ENCODE measurements at regions not wholly inside any gene's neighbourhood (a gene's known extent, or its start where the extent isn't known, plus 50 kb on each side); places are given as distances from the start of the nearest gene placed in this dataset.

GRCh38 chr14:53472306-53472705 is 319.2 kb upstream of the DDHD1 start:
- H3K36me3 ChIP-seq (ENCODE audit: control insufficient read depth, insufficient read depth, low read length) = no peaks in the 10 kb centered on the region
- no peaks in the 10 kb centered on the region for H3K27me3 ChIP-seq (replicated peaks; ENCODE audit: control insufficient read depth, insufficient read depth, low read length, poor library complexity, severe bottlenecking)
- no peak overlapping the region for H3K27ac ChIP-seq (ENCODE audit: insufficient read depth, low read length, poor library complexity, severe bottlenecking)
- no peaks in the 10 kb centered on the region for H3K9me3 ChIP-seq (ENCODE audit: control insufficient read depth, low read length)
- no peak for DNase-seq
- H3K4me1 ChIP-seq (ENCODE audit: control insufficient read depth, insufficient read depth, low read length, poor library complexity, severe bottlenecking) = no peaks in the 10 kb centered on the region
- no peak overlapping the region for H3K4me3 ChIP-seq (ENCODE audit: insufficient read depth, low read depth, low read length, poor library complexity, severe bottlenecking)

GRCh38 chr14:53470351-53471043 is 317.4 kb upstream of the DDHD1 start:
- no peaks in the 10 kb centered on the region for H3K36me3 ChIP-seq (ENCODE audit: control insufficient read depth, insufficient read depth, low read length)
- no peak overlapping the region for H3K4me3 ChIP-seq (ENCODE audit: insufficient read depth, low read depth, low read length, poor library complexity, severe bottlenecking)
- H3K27me3 ChIP-seq (replicated peaks; ENCODE audit: control insufficient read depth, insufficient read depth, low read length, poor library complexity, severe bottlenecking) = no peaks in the 10 kb centered on the region
- no peaks in the 10 kb centered on the region for H3K9me3 ChIP-seq (ENCODE audit: control insufficient read depth, low read length)
- DNase-seq = no peak
- no peaks in the 10 kb centered on the region for H3K4me1 ChIP-seq (ENCODE audit: control insufficient read depth, insufficient read depth, low read length, poor library complexity, severe bottlenecking)
- H3K27ac ChIP-seq (ENCODE audit: insufficient read depth, low read length, poor library complexity, severe bottlenecking) = no peak overlapping the region

GRCh38 chr14:53468876-53469275 is 315.8 kb upstream of the DDHD1 start:
- H3K4me3 ChIP-seq (ENCODE audit: insufficient read depth, low read depth, low read length, poor library complexity, severe bottlenecking) = no peak overlapping the region
- H3K9me3 ChIP-seq (ENCODE audit: control insufficient read depth, low read length) = no peaks in the 10 kb centered on the region
- H3K27me3 ChIP-seq (replicated peaks; ENCODE audit: control insufficient read depth, insufficient read depth, low read length, poor library complexity, severe bottlenecking) = no peaks in the 10 kb centered on the region
- H3K27ac ChIP-seq (ENCODE audit: insufficient read depth, low read length, poor library complexity, severe bottlenecking) = no peak overlapping the region
- no peaks in the 10 kb centered on the region for H3K36me3 ChIP-seq (ENCODE audit: control insufficient read depth, insufficient read depth, low read length)
- DNase-seq = no peak
- H3K4me1 ChIP-seq (ENCODE audit: control insufficient read depth, insufficient read depth, low read length, poor library complexity, severe bottlenecking) = no peaks in the 10 kb centered on the region

GRCh38 chr14:53464376-53464775 is 311.3 kb upstream of the DDHD1 start:
- no peaks in the 10 kb centered on the region for H3K9me3 ChIP-seq (ENCODE audit: control insufficient read depth, low read length)
- H3K4me1 ChIP-seq (ENCODE audit: control insufficient read depth, insufficient read depth, low read length, poor library complexity, severe bottlenecking) = no peaks in the 10 kb centered on the region
- no peaks in the 10 kb centered on the region for H3K36me3 ChIP-seq (ENCODE audit: control insufficient read depth, insufficient read depth, low read length)
- H3K27ac ChIP-seq (ENCODE audit: insufficient read depth, low read length, poor library complexity, severe bottlenecking) = no peak overlapping the region
- no peak overlapping the region for H3K4me3 ChIP-seq (ENCODE audit: insufficient read depth, low read depth, low read length, poor library complexity, severe bottlenecking)
- no peaks in the 10 kb centered on the region for H3K27me3 ChIP-seq (replicated peaks; ENCODE audit: control insufficient read depth, insufficient read depth, low read length, poor library complexity, severe bottlenecking)
- no peak for DNase-seq

DNA sequence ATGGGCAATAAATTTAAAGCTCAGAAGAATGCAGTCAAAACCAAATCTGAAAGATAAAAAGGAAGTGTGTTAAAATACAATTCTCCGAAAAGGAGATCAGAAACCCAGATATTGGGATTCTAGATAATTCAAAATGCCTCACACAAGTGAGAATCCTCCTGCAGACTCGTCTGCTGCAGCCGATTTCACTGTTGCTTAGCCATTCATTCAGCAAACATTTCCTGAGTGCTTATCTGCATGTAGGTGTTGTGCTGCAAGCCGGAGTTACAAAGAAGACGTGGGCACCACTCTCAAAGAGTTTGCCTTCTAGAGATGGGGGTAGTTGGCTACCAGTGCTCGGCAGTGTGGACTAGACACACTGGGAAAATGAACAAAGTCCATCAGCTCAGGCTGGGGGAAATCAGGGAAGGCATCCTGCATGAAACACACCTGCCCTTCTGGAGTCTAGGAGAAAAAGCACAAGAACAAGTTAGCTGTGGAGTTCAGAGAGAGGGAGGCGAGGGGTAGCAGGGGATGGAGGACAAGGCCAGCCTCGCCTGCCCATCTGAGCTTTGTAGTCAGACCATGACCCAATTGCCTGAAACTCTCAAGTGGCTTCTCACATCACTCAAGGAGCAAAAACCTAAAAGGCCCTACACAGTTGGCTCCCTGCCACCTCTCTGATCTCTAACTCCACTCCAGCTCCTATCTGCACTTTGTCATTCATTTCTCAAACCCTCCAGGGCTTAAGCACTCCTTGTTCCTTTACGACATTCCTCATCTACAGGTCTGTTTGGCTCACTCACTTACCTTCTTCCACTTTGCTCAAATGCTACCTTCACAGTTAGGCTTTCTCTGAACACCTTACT is 310.0 kb upstream of the DDHD1 start:
- no peaks in the 10 kb centered on the region for H3K36me3 ChIP-seq (ENCODE audit: control insufficient read depth, insufficient read depth, low read length)
- H3K27me3 ChIP-seq (replicated peaks; ENCODE audit: control insufficient read depth, insufficient read depth, low read length, poor library complexity, severe bottlenecking) = no peaks in the 10 kb centered on the region
- no peaks in the 10 kb centered on the region for H3K9me3 ChIP-seq (ENCODE audit: control insufficient read depth, low read length)
- no peak overlapping the region for H3K27ac ChIP-seq (ENCODE audit: insufficient read depth, low read length, poor library complexity, severe bottlenecking)
- no peak overlapping the region for H3K4me3 ChIP-seq (ENCODE audit: insufficient read depth, low read depth, low read length, poor library complexity, severe bottlenecking)
- no peaks in the 10 kb centered on the region for H3K4me1 ChIP-seq (ENCODE audit: control insufficient read depth, insufficient read depth, low read length, poor library complexity, severe bottlenecking)
- no peak for DNase-seq

GRCh38 chr14:53461858-53462257 is 308.7 kb upstream of the DDHD1 start:
- Histone ChIP-seq H3K27me3 (replicated peaks; ENCODE audit: control insufficient read depth, insufficient read depth, low read length, poor library complexity, severe bottlenecking) (no peaks in the 10 kb centered on the region), H3K4me3 (ENCODE audit: insufficient read depth, low read depth, low read length, poor library complexity, severe bottlenecking) (no peak overlapping the region), H3K27ac (ENCODE audit: insufficient read depth, low read length, poor library complexity, severe bottlenecking) (no peak overlapping the region), H3K36me3 (ENCODE audit: control insufficient read depth, insufficient read depth, low read length) (no peaks in the 10 kb centered on the region), H3K9me3 (ENCODE audit: control insufficient read depth, low read length) (no peaks in the 10 kb centered on the region), H3K4me1 (ENCODE audit: control insufficient read depth, insufficient read depth, low read length, poor library complexity, severe bottlenecking) (no peaks in the 10 kb centered on the region)
- no peak for DNase-seq

GRCh38 chr14:53460544-53460943 is 307.4 kb upstream of the DDHD1 start:
- Histone ChIP-seq H3K27ac (ENCODE audit: insufficient read depth, low read length, poor library complexity, severe bottlenecking) (no peak overlapping the region), H3K4me3 (ENCODE audit: insufficient read depth, low read depth, low read length, poor library complexity, severe bottlenecking) (no peak overlapping the region), H3K9me3 (ENCODE audit: control insufficient read depth, low read length) (no peaks in the 10 kb centered on the region), H3K36me3 (ENCODE audit: control insufficient read depth, insufficient read depth, low read length) (no peaks in the 10 kb centered on the region), H3K4me1 (ENCODE audit: control insufficient read depth, insufficient read depth, low read length, poor library complexity, severe bottlenecking) (no peaks in the 10 kb centered on the region), H3K27me3 (replicated peaks; ENCODE audit: control insufficient read depth, insufficient read depth, low read length, poor library complexity, severe bottlenecking) (no peaks in the 10 kb centered on the region)
- no peak for DNase-seq

DNA sequence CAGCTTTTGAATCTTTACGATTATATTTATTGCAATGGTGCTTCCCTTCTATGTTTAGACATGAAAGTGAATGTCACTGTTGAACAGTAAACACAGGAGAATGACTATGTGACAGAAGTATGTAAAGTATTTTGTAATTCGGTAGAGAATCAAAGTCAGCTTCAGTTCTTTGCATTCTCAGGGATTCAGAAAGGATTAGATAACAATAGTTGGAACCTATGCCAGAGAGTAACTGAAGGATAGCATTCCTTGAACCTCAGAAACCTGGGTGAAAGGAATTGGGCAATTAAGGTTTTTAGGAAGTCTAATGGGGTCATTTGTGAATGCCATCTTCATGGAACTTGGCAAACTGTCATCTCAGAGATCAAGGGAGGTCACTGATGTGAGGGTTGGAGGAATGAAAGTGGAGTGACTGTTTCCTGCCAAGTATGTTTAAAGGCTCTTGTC is 305.3 kb upstream of the DDHD1 start:
- DNase-seq = no peak
- H3K4me3 ChIP-seq (ENCODE audit: insufficient read depth, low read depth, low read length, poor library complexity, severe bottlenecking) = no peak overlapping the region
- no peak overlapping the region for H3K27ac ChIP-seq (ENCODE audit: insufficient read depth, low read length, poor library complexity, severe bottlenecking)
- H3K4me1 ChIP-seq (ENCODE audit: control insufficient read depth, insufficient read depth, low read length, poor library complexity, severe bottlenecking) = no peaks in the 10 kb centered on the region
- H3K9me3 ChIP-seq (ENCODE audit: control insufficient read depth, low read length) = no peaks in the 10 kb centered on the region
- no peaks in the 10 kb centered on the region for H3K36me3 ChIP-seq (ENCODE audit: control insufficient read depth, insufficient read depth, low read length)
- H3K27me3 ChIP-seq (replicated peaks; ENCODE audit: control insufficient read depth, insufficient read depth, low read length, poor library complexity, severe bottlenecking) = no peaks in the 10 kb centered on the region

DNA sequence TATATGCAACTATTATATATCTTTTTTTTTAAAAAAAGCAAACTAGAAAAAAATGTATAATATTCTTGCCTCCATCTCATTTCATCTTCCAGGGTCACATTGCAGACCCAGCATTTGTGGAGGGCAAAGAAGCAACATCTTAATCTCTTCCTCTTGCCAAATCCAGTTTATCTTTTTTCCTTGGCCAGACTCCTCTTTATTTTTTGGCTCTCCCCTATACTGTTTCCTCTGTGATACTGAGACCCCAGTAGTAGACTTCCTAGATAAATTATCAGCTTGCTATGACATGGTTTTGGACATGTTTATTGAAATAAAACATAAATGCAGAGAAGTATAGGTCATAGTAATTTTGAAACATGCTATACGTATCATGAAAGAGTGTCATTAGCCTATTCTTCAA is 303.8 kb upstream of the DDHD1 start:
- Histone ChIP-seq H3K9me3 (ENCODE audit: control insufficient read depth, low read length) (no peaks in the 10 kb centered on the region), H3K4me3 (ENCODE audit: insufficient read depth, low read depth, low read length, poor library complexity, severe bottlenecking) (no peak overlapping the region), H3K36me3 (ENCODE audit: control insufficient read depth, insufficient read depth, low read length) (no peaks in the 10 kb centered on the region), H3K27me3 (replicated peaks; ENCODE audit: control insufficient read depth, insufficient read depth, low read length, poor library complexity, severe bottlenecking) (no peaks in the 10 kb centered on the region), H3K4me1 (ENCODE audit: control insufficient read depth, insufficient read depth, low read length, poor library complexity, severe bottlenecking) (no peaks in the 10 kb centered on the region), H3K27ac (ENCODE audit: insufficient read depth, low read length, poor library complexity, severe bottlenecking) (no peak overlapping the region)
- no peak for DNase-seq

- H3K27me3 ChIP-seq (replicated peaks; ENCODE audit: control insufficient read depth, insufficient read depth, low read length, poor library complexity, severe bottlenecking) = no peaks in the 10 kb centered on the region
- DNase-seq = no peak
- no peaks in the 10 kb centered on the region for H3K9me3 ChIP-seq (ENCODE audit: control insufficient read depth, low read length)
- no peak overlapping the region for H3K4me3 ChIP-seq (ENCODE audit: insufficient read depth, low read depth, low read length, poor library complexity, severe bottlenecking)
- H3K36me3 ChIP-seq (ENCODE audit: control insufficient read depth, insufficient read depth, low read length) = no peaks in the 10 kb centered on the region
- H3K27ac ChIP-seq (ENCODE audit: insufficient read depth, low read length, poor library complexity, severe bottlenecking) = no peak overlapping the region
- no peaks in the 10 kb centered on the region for H3K4me1 ChIP-seq (ENCODE audit: control insufficient read depth, insufficient read depth, low read length, poor library complexity, severe bottlenecking)
These were observed 299.0 kb upstream of the DDHD1 start for GRCh38 chr14:53452005-53452673.

Measured in effector memory CD4-positive, alpha-beta T cell (primary cell).